GM12873 (cell line): ENCODE measurements at regions not wholly inside any gene's neighbourhood (a gene's known extent, or its start where the extent isn't known, plus 50 kb on each side); places are given as distances from the start of the nearest gene placed in this dataset.

Experiments
- TF ChIP-seq, protein P1 (sequence below): IDR thresholded peaks from 2 replicates; pipeline ENCODE4 v1.5.1; 2012; ENCODE audit warnings: low read depth, mild to moderate bottlenecking, moderate library complexity, low read length, control low read depth; ENCODE audit not compliant: insufficient read depth; ENCODE audit errors: missing control alignments

DNA sequence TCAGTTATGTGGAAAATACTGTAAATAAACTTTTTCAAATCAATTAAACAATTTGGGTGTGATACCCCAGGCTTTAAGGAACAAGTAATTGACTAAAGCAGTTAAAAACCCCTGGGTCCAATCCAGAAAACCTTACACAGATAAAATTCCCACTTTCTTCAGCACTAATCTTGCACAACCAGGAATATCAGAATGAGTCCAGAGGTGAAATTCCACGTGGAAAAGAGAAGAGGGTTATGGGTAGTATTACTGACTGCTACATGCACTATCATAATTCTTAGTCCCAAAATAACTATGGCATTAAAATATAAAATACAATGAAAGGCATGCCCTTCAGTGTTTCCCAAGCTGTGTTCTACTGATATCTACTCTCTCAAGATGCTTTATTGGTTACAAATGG lies 135.7 kb upstream of the STEAP4 start:
- TF ChIP-seq, protein P1, sequence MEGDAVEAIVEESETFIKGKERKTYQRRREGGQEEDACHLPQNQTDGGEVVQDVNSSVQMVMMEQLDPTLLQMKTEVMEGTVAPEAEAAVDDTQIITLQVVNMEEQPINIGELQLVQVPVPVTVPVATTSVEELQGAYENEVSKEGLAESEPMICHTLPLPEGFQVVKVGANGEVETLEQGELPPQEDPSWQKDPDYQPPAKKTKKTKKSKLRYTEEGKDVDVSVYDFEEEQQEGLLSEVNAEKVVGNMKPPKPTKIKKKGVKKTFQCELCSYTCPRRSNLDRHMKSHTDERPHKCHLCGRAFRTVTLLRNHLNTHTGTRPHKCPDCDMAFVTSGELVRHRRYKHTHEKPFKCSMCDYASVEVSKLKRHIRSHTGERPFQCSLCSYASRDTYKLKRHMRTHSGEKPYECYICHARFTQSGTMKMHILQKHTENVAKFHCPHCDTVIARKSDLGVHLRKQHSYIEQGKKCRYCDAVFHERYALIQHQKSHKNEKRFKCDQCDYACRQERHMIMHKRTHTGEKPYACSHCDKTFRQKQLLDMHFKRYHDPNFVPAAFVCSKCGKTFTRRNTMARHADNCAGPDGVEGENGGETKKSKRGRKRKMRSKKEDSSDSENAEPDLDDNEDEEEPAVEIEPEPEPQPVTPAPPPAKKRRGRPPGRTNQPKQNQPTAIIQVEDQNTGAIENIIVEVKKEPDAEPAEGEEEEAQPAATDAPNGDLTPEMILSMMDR, result no peak

GRCh38 chr7:88437132-88437531 lies 130.4 kb upstream of the STEAP4 start:
- TF ChIP-seq, protein P1, result no peak

- TF ChIP-seq, protein P1, result no peak
Observed at GRCh38 chr7:88432301-88432700, 125.6 kb upstream of the STEAP4 start.

GRCh38 chr7:88431882-88432281 lies 125.2 kb upstream of the STEAP4 start:
- TF ChIP-seq, protein P1, result no peak

GRCh38 chr7:88429382-88429781 lies 122.7 kb upstream of the STEAP4 start:
- TF ChIP-seq, protein P1, result no peak

GRCh38 chr7:88402529-88402928 lies 95.8 kb upstream of the STEAP4 start:
- TF ChIP-seq, protein P1, result no peak

DNA sequence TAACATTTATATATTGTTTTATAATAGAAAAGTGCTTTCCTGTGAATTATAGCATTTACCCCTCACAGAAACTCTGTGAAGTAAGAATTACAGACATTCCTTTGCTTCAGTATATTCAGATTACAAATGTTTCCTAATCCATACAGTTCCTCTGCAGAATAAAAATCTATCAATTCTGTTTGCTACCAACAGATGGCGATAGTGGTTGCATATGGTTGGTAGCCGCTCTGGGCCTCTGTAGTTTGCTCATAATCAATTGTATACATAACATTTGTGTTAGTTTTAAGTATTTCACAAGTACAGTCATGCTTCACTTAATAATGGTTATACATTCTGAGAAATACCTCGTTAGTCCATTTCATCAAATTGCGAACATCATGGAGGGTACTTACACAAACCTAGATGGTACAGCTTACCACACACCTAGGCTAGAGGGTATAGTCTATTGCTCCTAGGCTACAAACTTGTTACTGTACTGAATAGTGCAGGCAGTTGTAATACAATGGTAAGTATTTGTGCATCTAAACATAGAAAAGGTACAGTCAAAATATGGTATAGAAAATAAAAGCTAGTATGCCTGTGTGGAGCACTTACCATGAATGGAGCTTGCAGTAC lies 94.4 kb upstream of the STEAP4 start:
- TF ChIP-seq, protein P1, result peak; percentile 57
